Activated naive CD4-positive, alpha-beta T cell treated with anti-CD3 and anti-CD28 coated beads for 36 hours (primary cell): ENCODE measurements at regions not wholly inside any gene's neighbourhood (a gene's known extent, or its start where the extent isn't known, plus 50 kb on each side); places are given as distances from the start of the nearest gene placed in this dataset.

Source experiments
- CTCF ChIA-PET: fragments of 350-600 bp; sonication (Branson Sonifier 250); formaldehyde crosslinking; loops from one replicate; lab custom pipeline; 2021; ENCODE audit warnings: antibody characterized with exemption; lab: Charles Lee
- DNase-seq: peaks from one replicate; pipeline ENCODE4 v3.0.0-alpha.2; 2020
- H3K27ac Mint-ChIP-seq: one replicate; pipeline ENCODE4 v1.8.0; 2021; ENCODE audit warnings: mild to moderate bottlenecking, mixed read lengths
- H3K27me3 Mint-ChIP-seq: one replicate; pipeline ENCODE4 v1.8.0; 2021; ENCODE audit warnings: low read depth, mixed read lengths
- H3K36me3 Mint-ChIP-seq: one replicate; pipeline ENCODE4 v1.8.0; 2021; ENCODE audit warnings: low read depth, mixed read lengths
- H3K4me1 Mint-ChIP-seq: one replicate; pipeline ENCODE4 v1.8.0; 2021; ENCODE audit warnings: low read depth, mixed read lengths
- H3K4me3 Mint-ChIP-seq: one replicate; pipeline ENCODE4 v1.8.0; 2021; ENCODE audit warnings: mild to moderate bottlenecking, moderate library complexity, mixed read lengths
- H3K9me3 Mint-ChIP-seq: one replicate; pipeline ENCODE4 v1.8.0; 2021; ENCODE audit warnings: mixed read lengths
- intact Hi-C: fragments of 100-400 bp; cut with micrococcal nuclease; formaldehyde crosslinking; loops from one replicate; pipeline ENCODE4 v1.15.1; 2023

DNA sequence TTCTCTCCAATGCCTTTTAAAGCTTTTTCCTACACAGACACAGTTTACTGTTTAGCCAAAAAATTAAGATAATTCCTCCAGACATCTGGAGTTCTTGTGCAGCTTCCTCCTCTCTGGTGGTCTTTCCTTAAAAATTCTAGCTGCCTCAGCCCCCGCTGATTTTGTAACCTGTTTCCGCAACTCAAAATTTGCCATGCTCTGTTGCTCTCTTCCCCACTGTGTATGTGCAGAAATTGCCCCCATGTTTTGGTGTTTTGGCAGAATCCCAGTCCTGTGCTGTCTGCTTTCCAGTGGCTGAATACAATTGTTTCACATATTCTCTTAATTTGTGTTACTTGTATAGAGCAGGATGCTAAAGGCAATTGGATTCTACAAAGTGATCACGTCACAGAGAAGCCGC lies 151.7 kb upstream of the PRSS1 start:
- intact Hi-C loops: no loop called here
- no peaks in the 10 kb centered on the region for H3K9me3 Mint-ChIP-seq
- CTCF ChIA-PET: interaction anchor here (0.9 kb wide), 1 partner anchor 10 kb away, joined by 3 read pairs; no protein-coding TSS in a partner anchor
- H3K36me3 Mint-ChIP-seq: no peaks in the 10 kb centered on the region
- no peak overlapping the region for H3K4me3 Mint-ChIP-seq
- no peaks in the 10 kb centered on the region for H3K4me1 Mint-ChIP-seq
- no peaks in the 10 kb centered on the region for H3K27me3 Mint-ChIP-seq
- H3K27ac Mint-ChIP-seq: no peak overlapping the region
- DNase-seq: no peak

DNA sequence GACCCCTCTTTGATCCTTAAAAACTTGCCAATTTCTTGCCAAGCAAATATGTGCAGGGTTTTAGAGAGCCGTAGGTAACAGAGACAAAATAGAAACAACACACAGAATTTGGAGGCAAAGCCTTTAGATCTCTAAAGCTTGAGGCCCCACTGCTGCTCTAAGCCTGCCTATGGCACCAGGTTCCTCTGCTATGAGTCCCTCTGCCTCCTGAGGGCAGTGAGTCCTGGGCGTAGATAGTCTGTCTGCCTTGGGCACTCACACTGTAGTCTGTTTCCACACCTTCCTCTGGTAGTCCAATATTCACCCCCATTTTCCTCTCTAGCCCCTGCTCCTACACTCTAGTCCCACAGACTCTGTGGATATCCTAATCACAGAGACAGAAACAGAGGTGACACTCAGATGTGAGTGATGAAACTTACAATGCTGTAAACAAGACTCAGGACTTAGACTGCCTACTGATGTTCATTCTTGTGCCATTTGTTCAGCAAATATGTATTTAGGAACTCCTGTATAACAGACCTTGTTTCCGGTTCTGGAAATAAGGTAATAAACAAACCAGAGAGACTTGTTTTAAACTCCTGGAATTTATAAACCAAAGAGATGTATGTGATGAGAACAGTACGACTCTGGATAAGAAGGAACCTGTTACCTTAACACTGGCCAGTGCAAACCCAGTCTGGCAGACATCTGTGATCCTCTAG lies 153.3 kb upstream of the PRSS1 start:
- Mint-ChIP-seq H3K9me3 (no peaks in the 10 kb centered on the region), H3K27me3 (no peaks in the 10 kb centered on the region), H3K27ac (no peak overlapping the region), H3K4me3 (no peak overlapping the region), H3K36me3 (no peaks in the 10 kb centered on the region), H3K4me1 (no peaks in the 10 kb centered on the region)
- CTCF ChIA-PET: no interaction called here
- no peak for DNase-seq
- intact Hi-C loops: no loop called here

DNA sequence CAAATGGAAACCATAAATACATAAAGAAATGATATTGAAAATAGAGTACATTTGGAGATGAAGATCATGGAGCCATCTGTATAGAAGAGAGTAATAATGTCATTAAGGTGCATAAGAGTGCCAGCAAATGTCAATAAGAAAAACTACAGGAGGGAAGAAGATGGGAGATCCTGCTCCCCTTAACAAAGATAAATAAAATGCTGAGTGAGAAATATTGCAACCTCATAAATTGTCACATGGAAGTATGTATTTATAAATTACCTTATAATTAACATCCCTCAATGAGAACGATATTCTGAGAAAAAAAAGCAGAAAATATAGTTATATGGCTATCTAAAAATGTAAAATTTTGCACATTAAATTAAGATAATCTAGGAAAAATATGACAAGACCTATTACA lies 155.2 kb upstream of the PRSS1 start:
- intact Hi-C loops: no loop called here
- H3K27ac Mint-ChIP-seq: no peak overlapping the region
- no peaks in the 10 kb centered on the region for H3K27me3 Mint-ChIP-seq
- no peaks in the 10 kb centered on the region for H3K36me3 Mint-ChIP-seq
- CTCF ChIA-PET: interaction anchor here (1.0 to 1.7 kb wide), 3 partner anchors 9 to 36 kb away, joined by 3 to 8 read pairs (median 3); no protein-coding TSS in a partner anchor
- no peak for DNase-seq
- H3K4me3 Mint-ChIP-seq: no peak overlapping the region
- H3K9me3 Mint-ChIP-seq: no peaks in the 10 kb centered on the region
- H3K4me1 Mint-ChIP-seq: no peaks in the 10 kb centered on the region

DNA sequence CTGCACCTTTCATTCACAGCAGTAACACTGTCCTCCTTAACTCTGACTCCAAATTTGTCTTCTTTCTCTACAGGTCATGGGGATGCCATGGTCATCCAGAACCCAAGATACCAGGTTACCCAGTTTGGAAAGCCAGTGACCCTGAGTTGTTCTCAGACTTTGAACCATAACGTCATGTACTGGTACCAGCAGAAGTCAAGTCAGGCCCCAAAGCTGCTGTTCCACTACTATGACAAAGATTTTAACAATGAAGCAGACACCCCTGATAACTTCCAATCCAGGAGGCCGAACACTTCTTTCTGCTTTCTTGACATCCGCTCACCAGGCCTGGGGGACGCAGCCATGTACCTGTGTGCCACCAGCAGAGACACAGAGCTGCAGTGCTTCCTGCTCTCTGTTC lies 156.2 kb upstream of the PRSS1 start:
- no peaks in the 10 kb centered on the region for H3K27me3 Mint-ChIP-seq
- intact Hi-C loops: no loop called here
- no peaks in the 10 kb centered on the region for H3K4me1 Mint-ChIP-seq
- no peak for DNase-seq
- no peaks in the 10 kb centered on the region for H3K36me3 Mint-ChIP-seq
- no peak overlapping the region for H3K27ac Mint-ChIP-seq
- no peak overlapping the region for H3K4me3 Mint-ChIP-seq
- CTCF ChIA-PET: no interaction called here
- no peaks in the 10 kb centered on the region for H3K9me3 Mint-ChIP-seq

DNA sequence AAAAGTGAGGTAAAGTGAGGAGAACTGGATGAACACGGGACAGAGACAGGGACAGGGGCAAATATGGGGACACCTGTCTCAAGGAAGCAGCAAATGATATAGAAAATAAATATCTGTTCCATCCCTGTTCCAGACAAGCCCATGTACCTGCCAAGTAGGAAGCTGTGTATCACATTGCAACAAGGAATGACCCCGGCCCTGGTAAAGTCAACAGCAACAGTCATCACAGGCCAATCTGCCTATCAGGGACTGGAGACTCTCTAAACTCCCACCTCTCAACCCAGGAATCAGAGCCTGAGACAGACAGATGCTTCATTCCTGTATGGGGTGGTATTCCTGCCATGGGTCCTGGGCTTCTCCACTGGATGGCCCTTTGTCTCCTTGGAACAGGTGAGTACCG lies 156.6 kb upstream of the PRSS1 start:
- Mint-ChIP-seq H3K9me3 (no peaks in the 10 kb centered on the region), H3K4me1 (no peaks in the 10 kb centered on the region), H3K4me3 (no peak overlapping the region), H3K27me3 (no peaks in the 10 kb centered on the region), H3K27ac (peak overlapping the region; percentile 3), H3K36me3 (no peaks in the 10 kb centered on the region)
- intact Hi-C loops: no loop called here
- CTCF ChIA-PET: no interaction called here
- no peak for DNase-seq

DNA sequence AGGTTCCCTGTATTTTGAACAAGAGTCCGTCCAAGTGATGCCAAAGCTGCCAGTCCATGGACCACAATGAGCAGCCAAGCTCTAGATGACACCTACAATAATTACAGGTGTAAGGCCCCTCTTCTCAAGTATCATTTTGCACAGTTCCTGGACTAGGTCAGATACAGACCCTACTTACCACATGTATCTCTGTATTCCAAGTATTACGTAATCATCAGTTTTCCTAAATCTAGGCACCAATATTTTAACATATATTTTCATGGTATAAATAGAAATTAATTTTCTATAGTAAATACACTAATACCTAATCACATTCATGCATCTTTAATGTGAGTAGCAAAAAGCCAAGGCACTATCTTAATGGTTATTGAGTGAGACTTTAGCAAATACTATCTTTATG lies 157.0 kb upstream of the PRSS1 start:
- DNase-seq: no peak
- Mint-ChIP-seq H3K27ac (no peak overlapping the region), H3K4me3 (no peak overlapping the region), H3K27me3 (no peaks in the 10 kb centered on the region), H3K9me3 (no peaks in the 10 kb centered on the region), H3K4me1 (peaks cover 2% of the 10 kb centered on the region), H3K36me3 (no peaks in the 10 kb centered on the region)
- CTCF ChIA-PET: interaction anchor here (0.9 kb wide), 1 partner anchor 34 kb away, joined by 4 read pairs; no protein-coding TSS in a partner anchor
- intact Hi-C loops: no loop called here

DNA sequence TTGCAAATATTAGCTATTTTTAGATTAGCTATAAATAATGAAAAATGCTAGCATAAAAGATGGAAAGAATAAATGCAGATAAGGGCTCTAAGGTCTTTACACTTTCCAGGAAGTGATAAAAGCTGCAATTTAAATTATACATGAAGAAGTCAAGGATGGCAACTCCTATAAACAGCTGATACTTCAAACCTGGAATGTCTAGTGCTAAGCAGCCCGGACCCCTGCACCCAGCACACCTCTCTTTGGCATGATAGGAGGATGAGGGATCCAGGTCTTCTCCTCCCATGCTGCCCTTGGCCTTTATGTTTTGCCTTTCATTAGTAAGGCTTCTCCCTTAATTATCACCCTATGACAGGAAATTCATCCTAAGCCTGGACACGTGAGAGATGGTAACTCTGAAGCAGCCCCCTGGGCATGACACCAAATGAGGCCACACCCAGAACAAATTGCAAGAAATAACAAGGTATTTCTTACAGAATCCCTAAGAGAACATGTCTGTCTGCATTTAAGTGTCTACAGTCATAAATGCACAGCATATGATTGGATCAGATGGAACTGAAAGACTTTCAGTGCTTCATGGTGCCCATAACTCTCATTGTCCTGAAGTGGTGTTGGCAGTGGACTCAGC lies 158.3 kb upstream of the PRSS1 start:
- no peak for DNase-seq
- Mint-ChIP-seq H3K4me3 (no peak overlapping the region), H3K36me3 (no peaks in the 10 kb centered on the region), H3K4me1 (peaks cover 4% of the 10 kb centered on the region), H3K27me3 (no peaks in the 10 kb centered on the region), H3K9me3 (no peaks in the 10 kb centered on the region), H3K27ac (no peak overlapping the region)
- intact Hi-C loops: no loop called here
- CTCF ChIA-PET: interaction anchor here (0.6 to 2.2 kb wide), 5 partner anchors 12 to 231 kb away, joined by 3 to 6 read pairs (median 4); no protein-coding TSS in a partner anchor

DNA sequence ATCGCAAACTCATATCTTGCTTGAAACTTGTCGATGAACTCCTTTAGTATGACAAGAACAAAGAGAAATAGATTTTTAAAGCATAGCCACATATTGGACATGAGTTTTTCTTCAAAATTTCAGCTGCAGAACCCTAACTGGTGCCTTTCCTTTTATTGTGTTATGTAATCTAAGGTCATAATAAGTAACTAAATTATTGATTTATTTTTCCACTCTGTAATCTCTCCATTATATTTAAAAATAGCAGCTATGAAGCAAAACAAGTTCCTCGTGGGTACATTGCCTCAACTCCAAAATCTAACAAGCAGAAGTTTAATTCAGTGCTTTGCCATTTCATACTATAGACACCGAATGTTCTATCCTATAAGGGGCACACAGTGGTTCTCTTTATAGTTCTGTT lies 159.2 kb upstream of the PRSS1 start:
- DNase-seq: no peak
- intact Hi-C loops: no loop called here
- no peaks in the 10 kb centered on the region for H3K36me3 Mint-ChIP-seq
- H3K9me3 Mint-ChIP-seq: no peaks in the 10 kb centered on the region
- CTCF ChIA-PET: interaction anchor here (0.8 to 2.2 kb wide), 4 partner anchors 12 to 55 kb away, joined by 3 to 6 read pairs (median 4); no protein-coding TSS in a partner anchor
- no peaks in the 10 kb centered on the region for H3K27me3 Mint-ChIP-seq
- H3K4me3 Mint-ChIP-seq: no peak overlapping the region
- H3K27ac Mint-ChIP-seq: no peak overlapping the region
- H3K4me1 Mint-ChIP-seq: peaks cover 4% of the 10 kb centered on the region

DNA sequence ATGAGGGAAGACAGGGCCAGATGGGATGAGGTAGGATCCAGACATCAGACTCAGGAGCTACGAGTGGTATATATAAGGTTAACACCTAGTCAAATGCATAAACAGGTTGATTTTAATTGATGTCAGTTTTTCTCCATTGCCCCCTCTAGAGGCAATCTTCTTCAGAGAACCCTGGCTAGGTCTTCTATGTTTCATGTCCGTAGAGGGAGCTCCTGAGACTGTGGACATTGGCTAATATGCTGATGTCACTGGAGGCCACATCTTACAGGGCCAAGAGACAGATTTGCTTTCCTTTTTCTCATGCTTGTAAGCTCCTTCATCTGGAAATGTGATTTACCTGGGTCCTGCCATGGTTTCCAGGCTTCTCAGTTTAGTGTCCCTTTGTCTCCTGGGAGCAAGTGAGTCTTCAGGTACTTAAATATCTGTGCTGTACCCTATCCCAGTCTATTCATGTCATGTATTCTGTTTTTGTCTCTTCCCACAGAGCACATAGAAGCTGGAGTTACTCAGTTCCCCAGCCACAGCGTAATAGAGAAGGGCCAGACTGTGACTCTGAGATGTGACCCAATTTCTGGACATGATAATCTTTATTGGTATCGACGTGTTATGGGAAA lies 161.6 kb upstream of the PRSS1 start:
- Mint-ChIP-seq H3K27ac (peak overlapping the region; percentile 70), H3K4me1 (peaks cover 12% of the 10 kb centered on the region), H3K36me3 (no peaks in the 10 kb centered on the region), H3K27me3 (no peaks in the 10 kb centered on the region), H3K4me3 (peak overlapping the region; percentile 44), H3K9me3 (no peaks in the 10 kb centered on the region)
- DNase-seq: no peak
- intact Hi-C loops: loop anchor here (1.0 to 5.0 kb wide), 5 partner anchors 29 to 200 kb away; no protein-coding TSS in a partner anchor
- CTCF ChIA-PET: interaction anchor here (0.5 to 2.9 kb wide), 24 partner anchors 9 to 293 kb away, joined by 3 to 20 read pairs (median 4); partner anchors contain the start of gene EPHB6

DNA sequence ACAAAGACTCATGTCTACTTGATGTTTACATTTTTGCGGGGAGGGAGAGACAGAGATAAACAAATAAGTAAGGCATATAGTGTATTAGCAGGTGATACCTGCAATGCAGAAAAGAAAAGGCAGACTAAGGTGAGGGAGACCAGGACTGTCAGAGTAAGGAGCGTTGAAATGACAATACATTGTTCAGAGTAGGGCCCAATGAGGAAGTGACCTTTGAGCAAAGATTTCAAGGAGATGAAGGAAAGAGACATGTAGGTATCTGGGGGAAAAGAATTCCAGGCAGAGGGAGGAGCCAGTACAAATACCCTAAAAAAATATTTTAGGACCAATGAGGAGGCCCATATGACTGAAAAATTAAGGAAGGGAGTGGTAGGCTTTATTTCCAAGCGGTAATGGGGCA lies 162.7 kb upstream of the PRSS1 start:
- no peaks in the 10 kb centered on the region for H3K36me3 Mint-ChIP-seq
- intact Hi-C loops: loop anchor here (1.0 to 5.0 kb wide), 5 partner anchors 28 to 199 kb away; no protein-coding TSS in a partner anchor
- H3K27ac Mint-ChIP-seq: no peak overlapping the region
- peaks cover 16% of the 10 kb centered on the region for H3K4me1 Mint-ChIP-seq
- no peaks in the 10 kb centered on the region for H3K27me3 Mint-ChIP-seq
- H3K9me3 Mint-ChIP-seq: no peaks in the 10 kb centered on the region
- no peak overlapping the region for H3K4me3 Mint-ChIP-seq
- CTCF ChIA-PET: interaction anchor here (0.7 to 2.9 kb wide), 9 partner anchors 27 to 227 kb away, joined by 3 to 20 read pairs (median 6); no protein-coding TSS in a partner anchor
- no peak for DNase-seq

DNA sequence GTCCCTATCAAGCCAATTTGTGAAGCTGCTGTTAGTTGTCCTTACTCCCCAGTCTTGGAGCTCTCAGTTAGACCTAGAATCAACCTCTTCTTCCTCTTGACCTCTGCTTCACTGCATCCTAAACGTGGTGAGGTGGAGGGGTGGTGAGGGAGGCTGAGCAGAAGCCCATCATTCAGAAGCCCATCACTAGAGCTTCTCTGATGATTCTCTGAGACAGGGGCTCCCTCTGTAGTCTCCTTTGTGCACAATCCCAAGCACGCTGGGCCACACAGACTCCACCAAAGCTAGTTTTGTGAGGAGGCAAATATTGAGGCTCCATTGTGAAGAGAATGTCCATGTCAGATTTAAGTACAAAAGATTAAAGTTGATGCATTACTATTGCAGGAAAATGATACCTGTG lies 163.8 kb upstream of the PRSS1 start:
- peak; percentile 10 for DNase-seq
- Mint-ChIP-seq H3K9me3 (no peaks in the 10 kb centered on the region), H3K36me3 (no peaks in the 10 kb centered on the region), H3K4me1 (peaks cover 26% of the 10 kb centered on the region), H3K27me3 (no peaks in the 10 kb centered on the region), H3K27ac (no peak overlapping the region), H3K4me3 (no peak overlapping the region)
- intact Hi-C loops: loop anchor here (1.0 to 5.0 kb wide), 2 partner anchors 69 to 198 kb away; no protein-coding TSS in a partner anchor
- CTCF ChIA-PET: interaction anchor here (0.8 to 1.7 kb wide), 7 partner anchors 9 to 69 kb away, joined by 3 to 9 read pairs (median 5); no protein-coding TSS in a partner anchor

DNA sequence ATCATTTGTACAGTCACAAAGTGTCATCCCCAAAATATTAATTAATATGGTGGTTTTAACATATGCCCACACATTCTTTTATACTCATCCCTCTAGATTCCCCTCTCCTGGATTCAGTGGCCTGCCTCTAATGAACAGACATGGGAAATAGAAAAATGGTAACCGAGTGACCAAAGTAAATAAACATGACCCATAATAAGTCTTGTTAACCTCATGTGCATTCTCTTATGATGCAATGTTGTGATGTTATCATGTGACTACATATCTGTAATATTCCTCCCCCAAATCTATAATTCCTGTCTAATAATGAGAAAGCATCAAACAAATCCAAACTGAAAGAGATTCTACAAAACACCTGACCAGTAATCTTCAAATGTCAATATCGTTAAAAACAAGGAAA lies 164.5 kb upstream of the PRSS1 start:
- H3K36me3 Mint-ChIP-seq: no peaks in the 10 kb centered on the region
- intact Hi-C loops: loop anchor here (1.0 to 5.0 kb wide), 2 partner anchors 68 to 197 kb away; no protein-coding TSS in a partner anchor
- no peaks in the 10 kb centered on the region for H3K27me3 Mint-ChIP-seq
- no peak overlapping the region for H3K4me3 Mint-ChIP-seq
- H3K9me3 Mint-ChIP-seq: no peaks in the 10 kb centered on the region
- DNase-seq: no peak
- peaks cover 32% of the 10 kb centered on the region for H3K4me1 Mint-ChIP-seq
- CTCF ChIA-PET: interaction anchor here (0.8 to 2.3 kb wide), 9 partner anchors 10 to 69 kb away, joined by 3 to 14 read pairs (median 5); no protein-coding TSS in a partner anchor
- no peak overlapping the region for H3K27ac Mint-ChIP-seq
